A549 (cell line): ENCODE measurements at regions not wholly inside any gene's neighbourhood (a gene's known extent, or its start where the extent isn't known, plus 50 kb on each side); places are given as distances from the start of the nearest gene placed in this dataset.

Experiments
- ATAC-seq, 2 experiments: fragments of 200-7000 bp in 1 of 2; fragments of >200 bp in 1 of 2; cut with Nextera tagmentation in 1 of 2; cut with Tn5 transposase in 1 of 2; 3 replicates each; pipeline versions ENCODE4 v1.8.0 to v1.9.1; 2018 to 2020; ENCODE audit warnings: mild to moderate bottlenecking in 1 of 2, moderate library complexity in 1 of 2
- CTCF ChIA-PET: fragments of 300-600 bp; sonication (Branson Sonifier 250); formaldehyde crosslinking; extraction: SDS; loops from one replicate; lab custom pipeline; 2021; ENCODE audit warnings: antibody characterized with exemption, inconsistent platforms; lab: Yijun Ruan, JAX
- POLR2A ChIA-PET: fragments of 350-600 bp; formaldehyde crosslinking; extraction: SDS; loops from one replicate; lab custom pipeline; 2021; ENCODE audit warnings: antibody characterized with exemption, inconsistent platforms; lab: Yijun Ruan, JAX
- DNase-seq, 2 experiments: peaks; one replicate each; pipeline versions ENCODE4 v3.0.0 to v3.0.0-alpha.2; 2011 to 2016; ENCODE audit warnings: low read depth in 1 of 2, low spot score in 1 of 2
- FAIRE-seq: peaks from 2 replicates; lab custom pipeline; 2011; peaks lifted over from hg19 to GRCh38; lab: Jason Lieb, UNC
- H3K27ac ChIP-seq, 2 experiments: fragments of >200 bp; sonication (Bioruptor Twin); formaldehyde crosslinking; 3 replicates each; pipeline ENCODE4 v1.5.1; 2016 to 2017
- H3K4me1 ChIP-seq: fragments of >200 bp; sonication (Bioruptor Twin); formaldehyde crosslinking; 3 replicates; pipeline ENCODE4 v1.6.1; 2016
- H3K4me2 ChIP-seq: fragments of >200 bp; sonication (Bioruptor Twin); formaldehyde crosslinking; 3 replicates; pipeline ENCODE4 v1.6.1; 2016
- H3K4me3 ChIP-seq: fragments of >200 bp; sonication (Bioruptor Twin); formaldehyde crosslinking; 3 replicates; pipeline ENCODE4 v1.5.1; 2016
- H3K9me3 ChIP-seq: fragments of >200 bp; sonication (Bioruptor Twin); formaldehyde crosslinking; 3 replicates; pipeline ENCODE4 v1.6.1; 2016
- CBX2 ChIP-seq: fragments of 200-600 bp; sonication (generic); IDR thresholded peaks from 2 replicates; pipeline ENCODE4 v1.6.1; 2016; ENCODE audit warnings: low read depth, mild to moderate bottlenecking, borderline replicate concordance
- CBX8 ChIP-seq: fragments of 200-600 bp; sonication (generic); IDR thresholded peaks from 2 replicates; pipeline ENCODE4 v1.6.1; 2016
- CEBPB ChIP-seq, 2 experiments: fragments of >200 bp in 1 of 2; sonication (Bioruptor Twin) in 1 of 2; formaldehyde crosslinking in 1 of 2; IDR thresholded peaks; 2 replicates each; pipeline ENCODE4 v1.6.1; 2012 to 2016
- CTCF ChIP-seq: fragments of >200 bp; sonication (Bioruptor Twin); formaldehyde crosslinking; IDR thresholded peaks from 3 replicates; pipeline ENCODE4 v1.5.1; 2016
- E2F6 ChIP-seq: IDR thresholded peaks from 2 replicates; pipeline ENCODE4 v1.6.1; 2012; ENCODE audit warnings: low read depth, borderline replicate concordance
- EHMT2 ChIP-seq: fragments of 200-600 bp; sonication (generic); IDR thresholded peaks from 2 replicates; pipeline ENCODE4 v1.6.1; 2016; ENCODE audit warnings: antibody characterized with exemption, low read depth, mild to moderate bottlenecking, moderate library complexity
- ELK1 ChIP-seq: fragments of 150-350 bp; IDR thresholded peaks from 2 replicates; pipeline ENCODE4 v1.6.1; 2014; ENCODE audit warnings: low read depth, mild to moderate bottlenecking, low read length
- EP300 ChIP-seq, 2 experiments: fragments of >200 bp; sonication (Bioruptor Twin); formaldehyde crosslinking; IDR thresholded peaks; 2 replicates in 1 of 2; 3 replicates in 1 of 2; pipeline ENCODE4 v1.6.1; 2016 to 2017
- GATA3 ChIP-seq: IDR thresholded peaks from 2 replicates; pipeline ENCODE4 v1.6.1; 2012; ENCODE audit warnings: borderline replicate concordance
- HES2 ChIP-seq: fragments of >200 bp; sonication (Bioruptor Twin); formaldehyde crosslinking; IDR thresholded peaks from 2 replicates; pipeline ENCODE4 v1.6.1; 2016
- HOXB5 ChIP-seq: fragments of 250-450 bp; sonication (Bioruptor Pico); IDR thresholded peaks from 2 replicates; pipeline ENCODE4 v1.5.0; 2020; ENCODE audit warnings: mild to moderate bottlenecking, moderate library complexity
- JUNB ChIP-seq: fragments of >200 bp; sonication (Bioruptor Twin); formaldehyde crosslinking; IDR thresholded peaks from 2 replicates; pipeline ENCODE4 v1.6.1; 2016
- KDM1A ChIP-seq: fragments of 200-600 bp; sonication (generic); IDR thresholded peaks from 2 replicates; pipeline ENCODE4 v1.6.1; 2016; ENCODE audit warnings: low read depth, mild to moderate bottlenecking
- KDM5A ChIP-seq: fragments of 200-600 bp; sonication (generic); IDR thresholded peaks from 2 replicates; pipeline ENCODE4 v1.6.1; 2016; ENCODE audit warnings: antibody characterized with exemption, mild to moderate bottlenecking
- MAZ ChIP-seq: fragments of 150-350 bp; IDR thresholded peaks from 2 replicates; pipeline ENCODE4 v1.6.1; 2014; ENCODE audit warnings: antibody characterized with exemption, low read depth, low read length, borderline replicate concordance
- PBX3 ChIP-seq: IDR thresholded peaks from 2 replicates; pipeline ENCODE4 v1.6.1; 2012
- POLR2A ChIP-seq: IDR thresholded peaks from 2 replicates; pipeline ENCODE4 v1.6.1; 2012; ENCODE audit warnings: mild to moderate bottlenecking, low read length
- SMC3 ChIP-seq: fragments of >200 bp; sonication (Bioruptor Twin); formaldehyde crosslinking; IDR thresholded peaks from 3 replicates; pipeline ENCODE4 v1.6.1; 2018; ENCODE audit warnings: inconsistent platforms
- SREBF2 ChIP-seq: fragments of 450-650 bp; IDR thresholded peaks from 2 replicates; pipeline ENCODE4 v1.6.1; 2014; ENCODE audit warnings: mild to moderate bottlenecking, moderate library complexity
- TFCP2L1 ChIP-seq: fragments of 250-450 bp; sonication (Bioruptor Pico); IDR thresholded peaks from 2 replicates; pipeline ENCODE4 v1.5.0; 2021; ENCODE audit warnings: mild to moderate bottlenecking
- USF2 ChIP-seq: fragments of 450-650 bp; IDR thresholded peaks from 2 replicates; pipeline ENCODE4 v1.6.1; 2014; ENCODE audit warnings: antibody characterized with exemption
- ZNF302 ChIP-seq: fragments of 250-450 bp; sonication (Bioruptor Pico); IDR thresholded peaks from 2 replicates; pipeline ENCODE4 v1.9.0; 2021; ENCODE audit warnings: inconsistent platforms, mild to moderate bottlenecking, moderate library complexity
- WGBS: methylation state at CpG from one replicate; pipeline ENCODE4 v1.1.6; 2017; ENCODE audit errors: missing lambda C conversion rate; 5-methylcytosine and 5-hydroxymethylcytosine counted together

- no peak overlapping the region for H3K27ac ChIP-seq
- WGBS, result 68% methylated on average over 4 of the region's 4 CpGs
- no peak overlapping the region for H3K4me3 ChIP-seq
- ATAC-seq (no peak), FAIRE-seq (no peak), DNase-seq (no peak)
- H3K4me2 ChIP-seq, result no peak overlapping the region
- TF ChIP-seq CTCF, result no peak
- TF ChIP-seq USF2, result no peak
- no peak for TF ChIP-seq GATA3
- no peaks in the 10 kb centered on the region for H3K9me3 ChIP-seq
- ChIA-PET POLR2A (no interaction called here), CTCF (no interaction called here)
- H3K4me1 ChIP-seq, result no peaks in the 10 kb centered on the region
These were observed 270.7 kb upstream of the IGFBP3 start for GRCh38 chr7:46191776-46192175.

GRCh38 chr7:46191296-46191695 is 270.2 kb upstream of the IGFBP3 start:
- Histone ChIP-seq H3K4me2 (no peak overlapping the region), H3K9me3 (no peaks in the 10 kb centered on the region), H3K27ac (no peak overlapping the region), H3K4me3 (no peak overlapping the region), H3K4me1 (no peaks in the 10 kb centered on the region)
- FAIRE-seq (no peak), DNase-seq (no peak), ATAC-seq (no peak)
- TF ChIP-seq EP300 (IDR thresholded peaks at IDR 0.05), result no peak
- TF ChIP-seq CBX2, result no peak
- TF ChIP-seq KDM5A, result no peak
- TF ChIP-seq ZNF302 (CRISPR knock-in tag), result no peak
- no peak for TF ChIP-seq E2F6
- no peak for TF ChIP-seq TFCP2L1 (CRISPR knock-in tag)
- no peak for TF ChIP-seq EHMT2
- TF ChIP-seq CBX8, result no peak
- TF ChIP-seq HES2, result no peak
- TF ChIP-seq KDM1A, result no peak
- TF ChIP-seq HOXB5 (CRISPR knock-in tag), result no peak
- TF ChIP-seq SREBF2, result no peak
- no peak for TF ChIP-seq SMC3
- no peak for TF ChIP-seq JUNB
- TF ChIP-seq ELK1, result no peak
- TF ChIP-seq MAZ, result no peak
- no peak for TF ChIP-seq PBX3
- TF ChIP-seq POLR2A, result no peak
- TF ChIP-seq CEBPB (IDR thresholded peaks at IDR 0.05), result no peak
- POLR2A ChIA-PET, result no interaction called here
- 81% methylated on average over 3 of the region's 3 CpGs for WGBS
- CTCF ChIA-PET, result interaction anchor here (0.6 to 1.2 kb wide), 3 partner anchors 18 to 348 kb away, joined by 3 read pairs; partner anchors contain the start of gene IGFBP3
